ENCODE measurements at regions not wholly inside any gene's neighbourhood (a gene's known extent, or its start where the extent isn't known, plus 50 kb on each side); places are given as distances from the start of the nearest gene placed in this dataset.

DNA sequence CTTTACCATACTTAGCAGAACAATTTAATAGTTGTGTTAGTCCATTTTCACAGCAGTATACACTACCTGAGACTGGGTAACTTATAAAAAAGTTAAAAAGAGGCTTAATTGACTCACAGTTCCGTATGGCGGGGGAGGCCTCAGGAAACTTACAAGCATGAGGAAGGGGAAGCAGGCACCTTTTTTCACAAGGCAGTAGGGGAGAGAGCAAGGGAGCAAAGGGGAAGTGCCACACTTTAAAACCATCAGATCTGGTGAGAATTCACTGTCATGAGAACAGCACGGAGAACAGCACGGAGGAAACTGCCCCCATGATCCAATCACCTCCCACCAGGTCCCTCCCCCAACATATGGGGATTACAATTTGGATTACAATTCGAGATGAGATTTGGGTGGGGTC, 269.9 kb downstream of the MTRR start:
- Mint-ChIP-seq H3K36me3 (no peaks in the 10 kb centered on the region), H3K4me3 (no peak overlapping the region), H3K4me1 (ENCODE audit: low read depth) (no peaks in the 10 kb centered on the region), H3K27ac (no peak overlapping the region), H3K9me3 (ENCODE audit: low read depth) (no peaks in the 10 kb centered on the region), H3K27me3 (no peaks in the 10 kb centered on the region)

DNA sequence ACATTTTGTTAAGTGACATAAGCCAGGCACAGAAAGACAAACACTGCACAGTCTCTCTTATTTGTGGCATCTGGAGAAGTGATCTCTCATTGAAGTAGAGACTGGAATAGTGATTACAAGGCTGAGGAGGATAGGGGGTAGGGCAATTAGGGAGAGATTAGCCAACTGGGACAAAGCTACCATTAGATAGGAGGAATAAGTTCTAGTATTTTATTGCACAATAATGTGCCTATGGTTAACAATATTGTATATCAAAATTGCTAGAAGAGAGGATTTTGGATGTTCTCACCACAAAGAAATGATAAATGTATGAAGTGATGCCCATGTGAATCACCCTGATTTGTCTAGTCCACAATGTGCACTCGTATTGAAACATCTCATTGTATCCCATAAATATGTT, 281.8 kb downstream of the MTRR start:
- Mint-ChIP-seq H3K4me3 (no peak overlapping the region), H3K36me3 (no peaks in the 10 kb centered on the region), H3K27me3 (no peaks in the 10 kb centered on the region), H3K9me3 (ENCODE audit: low read depth) (no peaks in the 10 kb centered on the region), H3K27ac (no peak overlapping the region), H3K4me1 (ENCODE audit: low read depth) (no peaks in the 10 kb centered on the region)

- H3K9me3 Mint-ChIP-seq (ENCODE audit: low read depth): peaks cover 3% of the 10 kb centered on the region
- no peaks in the 10 kb centered on the region for H3K4me1 Mint-ChIP-seq (ENCODE audit: low read depth)
- no peaks in the 10 kb centered on the region for H3K36me3 Mint-ChIP-seq
- H3K27me3 Mint-ChIP-seq: no peaks in the 10 kb centered on the region
- no peak overlapping the region for H3K4me3 Mint-ChIP-seq
- no peak overlapping the region for H3K27ac Mint-ChIP-seq
Measured at GRCh38 chr5:8156706-8157105, 287.8 kb downstream of the MTRR start.

GRCh38 chr5:8157320-8157822, 288.4 kb downstream of the MTRR start:
- Mint-ChIP-seq H3K4me3 (no peak overlapping the region), H3K4me1 (ENCODE audit: low read depth) (no peaks in the 10 kb centered on the region), H3K27me3 (no peaks in the 10 kb centered on the region), H3K36me3 (no peaks in the 10 kb centered on the region), H3K9me3 (ENCODE audit: low read depth) (peaks cover 3% of the 10 kb centered on the region), H3K27ac (no peak overlapping the region)

DNA sequence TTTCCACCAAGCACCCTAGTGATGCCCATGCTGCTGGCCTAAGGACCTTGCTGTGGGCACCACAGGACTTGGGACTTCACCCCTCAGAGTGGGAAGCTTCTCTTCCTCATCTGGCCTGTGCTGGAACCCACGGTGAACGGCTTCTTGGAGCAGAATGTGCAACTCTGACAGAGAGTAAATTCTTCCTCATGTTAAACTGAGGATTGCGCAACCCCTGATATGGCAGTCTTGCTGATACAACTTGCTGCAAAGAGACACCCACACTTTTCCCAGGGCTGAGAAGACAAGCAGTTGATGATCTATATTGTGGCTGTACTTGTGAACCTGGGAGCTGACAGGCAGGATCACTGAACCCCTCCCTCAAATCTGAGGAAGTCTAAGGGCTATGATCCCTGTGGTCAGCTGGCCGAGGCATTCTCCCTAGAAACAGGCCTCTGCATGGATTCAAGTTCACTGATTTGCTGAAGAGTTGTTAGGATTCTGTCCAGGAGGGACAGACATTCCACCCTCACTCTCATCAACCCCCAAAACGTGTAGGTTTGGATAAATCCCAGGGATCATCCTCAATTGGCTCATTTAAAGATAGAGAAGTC, 307.2 kb downstream of the MTRR start:
- Mint-ChIP-seq H3K9me3 (ENCODE audit: low read depth) (no peaks in the 10 kb centered on the region), H3K27ac (no peak overlapping the region), H3K4me3 (no peak overlapping the region), H3K4me1 (ENCODE audit: low read depth) (no peaks in the 10 kb centered on the region), H3K36me3 (no peaks in the 10 kb centered on the region), H3K27me3 (no peaks in the 10 kb centered on the region)

GRCh38 chr5:8184455-8185063, 315.6 kb downstream of the MTRR start:
- no peaks in the 10 kb centered on the region for H3K4me1 Mint-ChIP-seq (ENCODE audit: low read depth)
- no peak overlapping the region for H3K4me3 Mint-ChIP-seq

DNA sequence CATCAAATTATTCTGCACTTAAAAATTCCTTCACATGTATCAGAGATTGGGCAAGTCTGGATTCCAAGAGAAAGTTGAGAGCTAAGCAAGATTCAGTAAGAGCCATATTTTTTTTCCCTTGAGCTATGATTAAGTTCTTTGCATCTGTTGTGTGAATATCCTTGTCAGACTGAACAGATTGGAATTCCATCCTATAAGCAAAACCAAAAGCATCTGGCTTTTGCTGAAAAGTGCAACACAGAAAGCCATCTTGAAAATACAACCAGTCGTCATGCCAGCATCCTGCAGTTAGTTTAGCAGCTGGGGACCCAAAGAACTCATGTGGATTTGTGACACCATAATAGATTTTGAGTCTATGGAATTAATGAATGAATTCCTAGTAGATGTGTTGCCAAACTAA, 316.9 kb downstream of the MTRR start:
- H3K36me3 Mint-ChIP-seq: no peaks in the 10 kb centered on the region
- no peak overlapping the region for H3K27ac Mint-ChIP-seq
- no peaks in the 10 kb centered on the region for H3K4me1 Mint-ChIP-seq (ENCODE audit: low read depth)
- H3K27me3 Mint-ChIP-seq: peaks cover 2% of the 10 kb centered on the region
- H3K4me3 Mint-ChIP-seq: no peak overlapping the region
- no peaks in the 10 kb centered on the region for H3K9me3 Mint-ChIP-seq (ENCODE audit: low read depth)

More at GRCh38 chr5:8184455-8185063, 315.6 kb downstream of the MTRR start:
- Mint-ChIP-seq H3K36me3 (no peaks in the 10 kb centered on the region), H3K9me3 (ENCODE audit: low read depth) (no peaks in the 10 kb centered on the region), H3K27me3 (peaks cover 2% of the 10 kb centered on the region), H3K27ac (no peak overlapping the region)

DNA sequence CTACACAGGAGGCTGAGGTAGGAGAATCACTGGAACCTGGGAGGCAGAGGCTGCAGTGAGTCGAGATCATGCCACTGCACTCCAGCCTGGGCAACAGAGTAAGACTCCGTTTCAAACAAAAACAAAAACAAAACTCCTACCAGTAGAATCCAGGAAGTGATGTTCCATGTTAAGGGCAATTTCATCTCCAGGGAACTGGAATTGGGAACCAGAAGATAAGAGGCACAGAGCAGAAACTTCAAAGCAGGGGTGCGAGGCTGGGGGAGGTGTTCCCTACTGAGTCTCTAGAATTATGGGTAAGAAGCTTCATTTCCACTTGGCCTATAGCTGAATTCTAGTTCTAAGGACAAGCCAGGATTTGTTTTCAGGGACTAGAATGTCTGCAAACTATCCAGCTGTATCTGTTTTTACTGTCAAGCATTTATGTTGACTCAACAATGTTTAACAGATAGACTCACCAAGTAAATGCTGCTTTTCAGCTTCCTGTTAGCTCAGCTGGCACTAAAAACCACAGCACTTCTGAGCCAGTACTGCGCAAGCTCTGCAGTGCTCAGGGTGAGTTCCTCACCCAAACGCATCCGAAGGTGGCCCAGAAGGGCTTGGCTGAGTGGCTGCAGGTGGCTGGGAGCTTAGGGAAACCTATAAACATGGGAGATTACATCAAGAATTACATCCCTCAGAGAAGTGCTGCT, 320.1 kb downstream of the MTRR start:
- no peak overlapping the region for H3K27ac Mint-ChIP-seq
- H3K27me3 Mint-ChIP-seq: no peaks in the 10 kb centered on the region
- H3K4me1 Mint-ChIP-seq (ENCODE audit: low read depth): no peaks in the 10 kb centered on the region
- no peaks in the 10 kb centered on the region for H3K36me3 Mint-ChIP-seq
- H3K9me3 Mint-ChIP-seq (ENCODE audit: low read depth): no peaks in the 10 kb centered on the region
- no peak overlapping the region for H3K4me3 Mint-ChIP-seq

GRCh38 chr5:8192840-8193239, 323.9 kb downstream of the MTRR start:
- no peak overlapping the region for H3K4me3 Mint-ChIP-seq
- peaks cover 3% of the 10 kb centered on the region for H3K9me3 Mint-ChIP-seq (ENCODE audit: low read depth)
- H3K27ac Mint-ChIP-seq: no peak overlapping the region
- no peaks in the 10 kb centered on the region for H3K36me3 Mint-ChIP-seq
- H3K4me1 Mint-ChIP-seq (ENCODE audit: low read depth): no peaks in the 10 kb centered on the region
- no peaks in the 10 kb centered on the region for H3K27me3 Mint-ChIP-seq

- H3K4me1 Mint-ChIP-seq (ENCODE audit: low read depth): no peaks in the 10 kb centered on the region
- H3K9me3 Mint-ChIP-seq (ENCODE audit: low read depth): peaks cover 3% of the 10 kb centered on the region
- no peak overlapping the region for H3K27ac Mint-ChIP-seq
- H3K36me3 Mint-ChIP-seq: no peaks in the 10 kb centered on the region
- H3K4me3 Mint-ChIP-seq: no peak overlapping the region
- no peaks in the 10 kb centered on the region for H3K27me3 Mint-ChIP-seq
Measured at GRCh38 chr5:8196061-8196460, 327.1 kb downstream of the MTRR start.

DNA sequence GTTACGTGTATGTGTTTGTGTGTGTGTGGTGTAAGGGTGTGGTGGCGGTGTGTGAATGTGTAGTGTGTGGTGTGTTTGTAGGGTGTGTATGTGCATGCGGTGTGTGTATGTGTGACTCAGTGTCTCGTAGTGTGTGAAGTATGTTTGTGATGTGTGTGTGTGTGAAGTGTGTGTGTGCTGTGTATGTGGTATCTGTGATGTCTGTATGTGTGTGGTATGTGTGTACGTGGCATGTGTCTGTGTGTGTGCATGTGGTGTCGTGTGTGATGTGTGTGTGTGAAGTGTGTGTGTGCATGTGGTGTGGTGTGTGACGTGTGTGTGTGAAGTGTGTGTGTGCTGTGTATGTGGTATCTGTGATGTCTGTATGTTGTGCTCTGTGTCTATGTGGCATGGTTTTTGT, 339.4 kb downstream of the MTRR start:
- no peak overlapping the region for H3K27ac Mint-ChIP-seq
- no peak overlapping the region for H3K4me3 Mint-ChIP-seq
- no peaks in the 10 kb centered on the region for H3K9me3 Mint-ChIP-seq (ENCODE audit: low read depth)
- no peaks in the 10 kb centered on the region for H3K4me1 Mint-ChIP-seq (ENCODE audit: low read depth)
- H3K36me3 Mint-ChIP-seq: no peaks in the 10 kb centered on the region
- no peaks in the 10 kb centered on the region for H3K27me3 Mint-ChIP-seq

DNA sequence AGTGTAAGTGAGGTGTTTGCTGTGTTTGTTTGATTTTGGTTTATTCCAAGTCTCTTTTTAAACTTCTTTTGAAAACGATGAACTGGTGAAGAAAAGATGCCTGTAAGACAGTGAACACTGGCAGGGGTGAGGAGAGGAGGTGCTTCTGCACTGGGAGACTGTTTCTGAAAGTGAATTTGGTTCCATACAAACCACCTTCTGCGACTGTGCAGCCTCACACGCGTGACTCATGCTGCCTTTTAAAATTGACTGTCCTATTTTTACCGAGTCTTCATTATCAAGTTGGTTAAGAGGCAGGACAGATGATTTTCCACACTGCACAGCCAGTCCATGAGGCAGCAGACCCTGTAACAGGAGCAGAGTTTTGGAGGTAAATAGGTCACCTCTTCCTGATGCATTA, 340.6 kb downstream of the MTRR start:
- Mint-ChIP-seq H3K27ac (no peak overlapping the region), H3K36me3 (no peaks in the 10 kb centered on the region), H3K4me1 (ENCODE audit: low read depth) (no peaks in the 10 kb centered on the region), H3K27me3 (no peaks in the 10 kb centered on the region), H3K9me3 (ENCODE audit: low read depth) (no peaks in the 10 kb centered on the region), H3K4me3 (no peak overlapping the region)

GRCh38 chr5:8213701-8214240, 344.8 kb downstream of the MTRR start:
- no peaks in the 10 kb centered on the region for H3K36me3 Mint-ChIP-seq
- H3K9me3 Mint-ChIP-seq (ENCODE audit: low read depth): no peaks in the 10 kb centered on the region
- no peaks in the 10 kb centered on the region for H3K4me1 Mint-ChIP-seq (ENCODE audit: low read depth)
- no peak overlapping the region for H3K4me3 Mint-ChIP-seq
- no peaks in the 10 kb centered on the region for H3K27me3 Mint-ChIP-seq
- no peak overlapping the region for H3K27ac Mint-ChIP-seq

DNA sequence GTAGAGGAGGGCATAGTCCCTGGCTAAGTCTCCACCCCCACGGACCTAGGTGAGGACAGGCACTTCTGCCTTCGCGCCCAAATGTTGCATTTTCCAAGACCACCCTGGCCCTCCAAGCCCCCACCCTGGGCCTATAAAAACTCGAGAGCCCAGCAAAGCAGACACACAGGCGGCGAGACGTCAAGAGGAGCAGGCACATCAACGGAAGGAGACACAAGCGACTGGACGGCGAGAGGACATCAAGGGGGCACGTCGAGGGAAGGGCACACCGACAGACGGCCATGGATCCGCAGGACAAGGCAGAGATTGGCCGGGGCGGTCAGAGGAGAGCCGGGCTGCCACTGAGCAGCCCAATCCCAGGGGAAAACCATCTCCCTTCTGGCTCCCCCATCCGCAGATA, 348.0 kb downstream of the MTRR start:
- H3K36me3 Mint-ChIP-seq: peaks cover 2% of the 10 kb centered on the region
- H3K4me1 Mint-ChIP-seq (ENCODE audit: low read depth): no peaks in the 10 kb centered on the region
- peaks cover 6% of the 10 kb centered on the region for H3K9me3 Mint-ChIP-seq (ENCODE audit: low read depth)
- H3K27me3 Mint-ChIP-seq: no peaks in the 10 kb centered on the region
- no peak overlapping the region for H3K27ac Mint-ChIP-seq
- no peak overlapping the region for H3K4me3 Mint-ChIP-seq

GRCh38 chr5:8226148-8226547, 357.2 kb downstream of the MTRR start:
- Mint-ChIP-seq H3K4me3 (no peak overlapping the region), H3K27me3 (no peaks in the 10 kb centered on the region), H3K27ac (no peak overlapping the region), H3K9me3 (ENCODE audit: low read depth) (peaks cover 13% of the 10 kb centered on the region), H3K36me3 (peaks cover 2% of the 10 kb centered on the region), H3K4me1 (ENCODE audit: low read depth) (no peaks in the 10 kb centered on the region)

All from activated naive CD8-positive, alpha-beta T cell (primary cell).